Lower lobe of right lung (tissue), 2 donors: ENCODE measurements at regions not wholly inside any gene's neighbourhood (a gene's known extent, or its start where the extent isn't known, plus 50 kb on each side); places are given as distances from the start of the nearest gene placed in this dataset.
"Not testable (repeated sequence)": the region's sequence is repeated elsewhere in the genome, so short reads cannot be mapped to it uniquely, and the experiment has no call there.

Source experiments
- ATAC-seq, 2 donors: fragments of 200-7000 bp; cut with Tn5 transposase; one replicate each; pipeline ENCODE4 v1.9.1; 2020 to 2022; ENCODE audit warnings: mild to moderate bottlenecking in 2 of 2, moderate library complexity in 2 of 2
- DNase-seq: peaks from one replicate; pipeline ENCODE4 v3.0.0-alpha.2; 2020
- H3K27ac ChIP-seq: fragments of 200-600 bp; one replicate; pipeline ENCODE4 v1.8.0; 2022
- H3K27me3 ChIP-seq: fragments of 200-600 bp; one replicate; pipeline ENCODE4 v1.8.0; 2022; ENCODE audit warnings: low read depth
- H3K36me3 ChIP-seq: fragments of 200-600 bp; one replicate; pipeline ENCODE4 v1.8.0; 2022; ENCODE audit warnings: mild to moderate bottlenecking
- H3K4me1 ChIP-seq: fragments of 200-600 bp; one replicate; pipeline ENCODE4 v1.8.0; 2022
- H3K4me3 ChIP-seq: fragments of 200-600 bp; one replicate; pipeline ENCODE4 v1.8.0; 2022; ENCODE audit warnings: mild to moderate bottlenecking
- H3K9me3 ChIP-seq: fragments of 200-600 bp; one replicate; pipeline ENCODE4 v1.8.0; 2022
- CTCF ChIP-seq: fragments of 200-600 bp; IDR thresholded peaks from one replicate; pipeline ENCODE4 v1.8.0; 2022; ENCODE audit warnings: antibody characterized with exemption, mild to moderate bottlenecking
- intact Hi-C: fragments of 100-400 bp; cut with DNase I; formaldehyde crosslinking; loops from one replicate; pipeline ENCODE4 v1.11.0; 2022
- donor health status: DM: no; HTN: yes; CAD: no; lungs with severe emphysema.

GRCh38 chr3:191100516-191100915 lies 98.5 kb upstream of the OSTN start:
- Histone ChIP-seq H3K4me1 (no peaks in the 10 kb centered on the region), H3K9me3 (no peaks in the 10 kb centered on the region), H3K27me3 (no peaks in the 10 kb centered on the region), H3K36me3 (no peaks in the 10 kb centered on the region), H3K4me3 (no peak overlapping the region), H3K27ac (no peak overlapping the region)
- no peak for ATAC-seq
- DNase-seq = no peak
- intact Hi-C loops = no loop called here
- no peak for TF ChIP-seq CTCF

GRCh38 chr3:191094057-191094845 lies 104.8 kb upstream of the OSTN start:
- intact Hi-C loops = no loop called here

GRCh38 chr3:191087391-191087790 lies 111.7 kb upstream of the OSTN start:
- TF ChIP-seq CTCF = no peak
- H3K4me3 ChIP-seq = no peak overlapping the region
- DNase-seq (no peak), ATAC-seq (no peak)
- no peaks in the 10 kb centered on the region for H3K36me3 ChIP-seq
- no peaks in the 10 kb centered on the region for H3K9me3 ChIP-seq
- intact Hi-C loops = no loop called here
- no peaks in the 10 kb centered on the region for H3K4me1 ChIP-seq
- H3K27me3 ChIP-seq = no peaks in the 10 kb centered on the region
- H3K27ac ChIP-seq = no peak overlapping the region

More at GRCh38 chr3:191094057-191094845, 104.8 kb upstream of the OSTN start:
- H3K27me3 ChIP-seq = no peaks in the 10 kb centered on the region
- no peaks in the 10 kb centered on the region for H3K36me3 ChIP-seq
- H3K9me3 ChIP-seq = no peaks in the 10 kb centered on the region
- no peak for ATAC-seq
- H3K4me3 ChIP-seq = no peak overlapping the region
- no peaks in the 10 kb centered on the region for H3K4me1 ChIP-seq
- DNase-seq = no peak
- H3K27ac ChIP-seq = no peak overlapping the region
- TF ChIP-seq CTCF = no peak

DNA sequence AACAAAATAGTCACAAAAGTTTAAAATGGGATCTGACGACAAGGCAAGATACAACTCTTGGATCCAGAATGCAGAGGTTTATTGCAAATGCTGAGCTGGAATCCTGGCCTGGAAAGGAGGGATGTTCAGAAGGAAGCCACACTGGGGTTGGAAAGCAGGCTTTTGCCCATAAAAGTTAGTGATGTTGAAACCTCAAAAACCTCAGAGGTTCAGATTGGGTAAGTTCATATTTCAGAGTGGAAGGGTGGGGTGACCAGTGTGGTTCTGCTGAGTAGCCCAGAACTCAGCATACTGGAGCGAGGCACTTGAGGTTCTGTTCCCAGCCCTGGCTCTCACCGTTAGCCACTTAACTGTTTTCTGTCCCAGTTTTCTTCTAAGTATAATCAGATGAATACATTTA lies 114.0 kb upstream of the OSTN start:
- no peak for TF ChIP-seq CTCF
- ATAC-seq (no peak), DNase-seq (no peak)
- H3K4me1 ChIP-seq = no peaks in the 10 kb centered on the region
- no peak overlapping the region for H3K4me3 ChIP-seq
- H3K27ac ChIP-seq = no peak overlapping the region
- intact Hi-C loops = no loop called here
- H3K27me3 ChIP-seq = no peaks in the 10 kb centered on the region
- H3K36me3 ChIP-seq = no peaks in the 10 kb centered on the region
- no peaks in the 10 kb centered on the region for H3K9me3 ChIP-seq

GRCh38 chr3:191078913-191079312 lies 120.1 kb upstream of the OSTN start:
- H3K9me3 ChIP-seq, H3K4me3 ChIP-seq, H3K4me1 ChIP-seq, H3K36me3 ChIP-seq, intact Hi-C loops, ATAC-seq, DNase-seq, H3K27ac ChIP-seq, H3K27me3 ChIP-seq: not testable (repeated sequence)

DNA sequence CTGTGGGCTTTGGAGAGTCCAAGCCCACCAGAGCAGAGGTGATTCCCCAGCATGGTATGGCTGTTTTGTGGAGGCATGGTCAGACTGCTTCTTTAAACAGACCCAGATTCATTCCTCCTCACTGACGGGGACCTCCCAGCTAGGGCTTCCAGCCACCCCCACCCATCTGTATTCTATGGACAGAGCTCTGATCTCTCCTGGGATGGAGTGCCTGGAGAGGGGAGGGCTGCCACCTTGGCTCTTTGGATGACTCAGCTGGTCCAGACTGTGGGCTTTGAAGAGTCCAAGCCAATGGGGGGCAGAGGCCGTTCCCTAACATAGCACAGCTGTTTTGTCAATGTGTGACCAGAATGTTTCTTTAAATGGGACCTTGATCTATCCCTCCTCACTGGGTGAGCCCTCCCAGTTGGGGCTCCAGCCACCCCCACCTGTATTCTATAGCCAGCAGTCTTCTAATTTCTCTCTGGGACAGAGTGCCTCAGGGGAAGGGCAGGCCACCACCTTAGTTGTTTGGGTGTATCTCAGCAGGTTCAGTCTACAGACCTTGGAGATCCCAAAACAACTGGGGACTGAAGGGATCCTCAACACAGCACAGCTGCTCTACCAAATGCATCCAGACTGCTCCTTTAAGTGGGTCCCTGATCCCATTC lies 122.0 kb upstream of the OSTN start:
- Histone ChIP-seq H3K9me3 (no peaks in the 10 kb centered on the region), H3K27me3 (no peaks in the 10 kb centered on the region), H3K36me3 (no peaks in the 10 kb centered on the region), H3K27ac (no peak overlapping the region), H3K4me3 (no peak overlapping the region), H3K4me1 (no peaks in the 10 kb centered on the region)
- DNase-seq = no peak
- ATAC-seq = no peak
- intact Hi-C loops = no loop called here
- TF ChIP-seq CTCF = no peak
